Uterus (tissue), 2 donors: ENCODE measurements at regions not wholly inside any gene's neighbourhood (a gene's known extent, or its start where the extent isn't known, plus 50 kb on each side); places are given as distances from the start of the nearest gene placed in this dataset.

Experiments used
- POLR2A ChIP-seq, 2 donors: fragments of 450-650 bp; IDR thresholded peaks; one replicate each; pipeline ENCODE4 v1.6.1; 2016; ENCODE audit warnings: antibody characterized with exemption in 2 of 2, mild to moderate bottlenecking in 1 of 2, moderate library complexity in 1 of 2
- TF ChIP-seq, protein P1 (sequence below), 4 experiments: fragments of 200-600 bp in 2 of 4; fragments of 450-650 bp in 2 of 4; sonication (generic) in 2 of 4; IDR thresholded peaks; one replicate each; pipeline ENCODE4 v1.5.1; 2016 to 2019; ENCODE audit warnings: antibody characterized with exemption in 4 of 4, mild to moderate bottlenecking in 2 of 4, moderate library complexity in 1 of 4

- TF ChIP-seq, protein P1, sequence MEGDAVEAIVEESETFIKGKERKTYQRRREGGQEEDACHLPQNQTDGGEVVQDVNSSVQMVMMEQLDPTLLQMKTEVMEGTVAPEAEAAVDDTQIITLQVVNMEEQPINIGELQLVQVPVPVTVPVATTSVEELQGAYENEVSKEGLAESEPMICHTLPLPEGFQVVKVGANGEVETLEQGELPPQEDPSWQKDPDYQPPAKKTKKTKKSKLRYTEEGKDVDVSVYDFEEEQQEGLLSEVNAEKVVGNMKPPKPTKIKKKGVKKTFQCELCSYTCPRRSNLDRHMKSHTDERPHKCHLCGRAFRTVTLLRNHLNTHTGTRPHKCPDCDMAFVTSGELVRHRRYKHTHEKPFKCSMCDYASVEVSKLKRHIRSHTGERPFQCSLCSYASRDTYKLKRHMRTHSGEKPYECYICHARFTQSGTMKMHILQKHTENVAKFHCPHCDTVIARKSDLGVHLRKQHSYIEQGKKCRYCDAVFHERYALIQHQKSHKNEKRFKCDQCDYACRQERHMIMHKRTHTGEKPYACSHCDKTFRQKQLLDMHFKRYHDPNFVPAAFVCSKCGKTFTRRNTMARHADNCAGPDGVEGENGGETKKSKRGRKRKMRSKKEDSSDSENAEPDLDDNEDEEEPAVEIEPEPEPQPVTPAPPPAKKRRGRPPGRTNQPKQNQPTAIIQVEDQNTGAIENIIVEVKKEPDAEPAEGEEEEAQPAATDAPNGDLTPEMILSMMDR (IDR thresholded peaks at IDR 0.05): no peak
- TF ChIP-seq POLR2A (IDR thresholded peaks at IDR 0.05): no peak
Measured at GRCh38 chr4:3707423-3708102, 58.6 kb upstream of the ADRA2C start.
